HG03060 (cell line): ENCODE measurements at regions not wholly inside any gene's neighbourhood (a gene's known extent, or its start where the extent isn't known, plus 50 kb on each side); places are given as distances from the start of the nearest gene placed in this dataset.
"Not testable (repeated sequence)": the region's sequence is repeated elsewhere in the genome, so short reads cannot be mapped to it uniquely, and the experiment has no call there.

Source experiments
- ATAC-seq: cut with Tn5 transposase; IDR thresholded peaks from one replicate; pipeline ENCODE4 v1.9.1; 2021; ENCODE audit warnings: low read depth, moderate number of reproducible peaks; ENCODE audit not compliant: unreplicated experiment

- ATAC-seq, result not testable (repeated sequence)
These were observed 278.8 kb downstream of the FAM47B start for GRCh38 chrX:35221391-35221790.

DNA sequence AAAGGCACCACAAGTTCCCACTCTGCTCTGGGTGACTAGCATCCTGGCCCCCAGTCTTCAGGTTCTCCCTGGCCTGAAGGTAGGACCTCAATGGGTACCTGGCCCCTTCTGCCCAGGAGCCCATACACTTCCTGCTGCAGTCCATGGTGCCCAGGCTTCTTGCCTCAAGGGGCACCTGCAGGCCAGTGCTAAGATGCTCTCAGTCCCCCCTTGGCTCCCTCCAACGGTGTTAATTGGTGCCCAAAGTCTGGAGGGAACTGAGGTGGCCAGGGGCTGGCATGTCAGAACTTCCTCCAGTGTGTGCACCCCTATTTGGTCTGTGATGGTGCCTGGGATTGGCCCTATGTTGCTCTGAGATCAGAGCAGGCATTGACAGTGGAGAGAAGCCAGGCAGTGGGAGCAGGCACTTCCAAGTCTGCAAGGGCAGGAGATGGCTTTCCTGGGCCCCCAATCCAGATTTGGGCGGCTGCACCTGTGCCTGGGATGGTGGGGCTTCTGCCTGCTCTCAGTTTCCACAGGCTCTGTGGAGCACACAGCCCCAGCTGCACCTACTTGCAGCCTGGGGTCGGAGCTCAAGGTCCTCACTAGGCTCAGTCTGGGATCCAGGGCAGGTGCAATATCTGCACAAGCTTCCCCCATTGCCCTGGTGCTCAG is 301.6 kb downstream of the FAM47B start:
- no peak for ATAC-seq

DNA sequence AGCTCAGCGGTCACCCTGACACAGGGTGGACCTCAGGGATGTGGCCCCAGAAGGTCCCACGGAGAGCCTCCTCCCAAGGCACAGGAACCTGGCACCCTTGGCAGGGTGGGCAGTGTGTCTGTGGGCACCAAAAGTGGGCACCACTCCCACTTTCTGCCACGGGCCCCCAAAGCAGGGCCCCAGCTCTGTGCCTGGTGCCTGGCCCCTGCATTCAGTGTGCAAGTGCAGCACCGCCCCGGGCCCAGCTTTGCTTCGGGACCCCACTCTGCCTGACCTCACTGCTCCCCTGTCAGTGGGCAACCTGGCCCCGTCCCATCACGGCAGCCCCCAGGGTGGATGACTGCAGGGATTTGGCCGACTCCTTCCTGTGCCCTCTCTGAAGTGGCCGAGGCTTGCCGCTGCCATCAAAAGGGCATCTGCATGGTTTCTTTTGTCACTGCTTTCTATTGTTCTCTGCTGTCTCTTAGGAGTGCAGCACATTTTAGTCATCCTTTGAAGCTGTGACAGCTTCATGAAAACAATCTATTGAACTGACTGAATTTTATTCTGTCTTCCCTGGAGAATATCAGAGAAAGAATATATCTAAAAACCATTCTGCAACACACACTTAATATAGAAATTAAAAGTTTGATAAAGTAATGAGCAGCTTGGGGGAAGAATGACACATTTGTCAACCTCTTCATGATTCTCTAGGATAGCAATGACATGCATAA is 302.4 kb downstream of the FAM47B start:
- no peak for ATAC-seq

GRCh38 chrX:35251226-35251625 is 308.6 kb downstream of the FAM47B start:
- ATAC-seq, result no peak

GRCh38 chrX:35276115-35276514 is 333.5 kb downstream of the FAM47B start:
- ATAC-seq, result no peak

DNA sequence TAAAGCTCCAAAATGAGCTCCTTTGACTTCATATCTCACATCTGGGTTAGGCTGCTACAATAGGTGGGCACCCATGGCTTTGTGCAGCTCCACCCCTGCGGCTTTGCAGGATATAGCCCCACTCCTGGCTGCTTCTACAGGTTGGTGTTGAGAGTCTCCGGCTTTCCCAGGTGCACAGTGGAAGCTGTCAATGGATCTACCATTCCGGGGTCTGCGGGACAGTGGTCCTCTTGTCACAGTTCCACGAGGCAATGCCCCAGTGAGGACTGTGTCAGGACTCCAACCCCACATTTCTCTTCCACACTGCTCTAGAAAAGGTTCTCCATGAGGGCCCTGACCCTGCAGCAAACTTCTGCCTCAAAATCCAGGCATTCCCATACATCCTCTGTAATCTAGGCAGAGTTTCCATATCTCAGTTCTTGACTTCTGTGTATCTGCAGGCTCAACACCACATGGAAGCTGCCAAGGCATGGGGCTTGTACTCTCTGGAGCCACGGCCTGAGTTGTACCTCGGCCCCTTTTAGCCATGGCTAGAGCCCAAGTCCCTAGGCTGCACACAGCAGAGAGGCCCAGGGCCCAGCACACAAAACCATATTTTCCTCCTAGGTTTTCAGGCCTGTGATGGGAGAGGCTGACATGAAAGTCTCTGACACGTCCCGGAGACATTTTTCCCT is 342.8 kb downstream of the FAM47B start:
- ATAC-seq, result no peak

DNA sequence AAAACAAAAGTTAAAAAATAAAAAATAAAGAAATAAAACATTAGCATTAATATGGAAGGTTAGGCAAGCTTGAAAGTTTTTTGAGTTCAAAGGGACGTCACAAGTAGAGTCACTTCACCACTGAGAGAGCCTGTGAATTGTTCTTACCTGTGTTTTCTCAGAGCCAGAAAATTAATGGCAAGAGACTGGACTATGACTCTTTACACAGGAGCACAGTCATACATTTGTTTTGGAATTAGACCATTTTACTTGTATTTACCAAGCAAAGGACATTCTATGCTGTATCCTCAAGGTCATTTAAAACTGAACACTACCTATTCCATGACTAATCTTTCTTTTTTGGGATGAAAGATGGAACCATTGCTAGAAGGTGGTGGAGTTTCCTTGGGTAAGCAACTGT is 346.1 kb downstream of the FAM47B start:
- no peak for ATAC-seq

- ATAC-seq, result no peak
These were observed 347.4 kb downstream of the FAM47B start for GRCh38 chrX:35289952-35290351.

- no peak for ATAC-seq
These were observed 348.4 kb downstream of the FAM47B start for GRCh38 chrX:35291013-35291412.

DNA sequence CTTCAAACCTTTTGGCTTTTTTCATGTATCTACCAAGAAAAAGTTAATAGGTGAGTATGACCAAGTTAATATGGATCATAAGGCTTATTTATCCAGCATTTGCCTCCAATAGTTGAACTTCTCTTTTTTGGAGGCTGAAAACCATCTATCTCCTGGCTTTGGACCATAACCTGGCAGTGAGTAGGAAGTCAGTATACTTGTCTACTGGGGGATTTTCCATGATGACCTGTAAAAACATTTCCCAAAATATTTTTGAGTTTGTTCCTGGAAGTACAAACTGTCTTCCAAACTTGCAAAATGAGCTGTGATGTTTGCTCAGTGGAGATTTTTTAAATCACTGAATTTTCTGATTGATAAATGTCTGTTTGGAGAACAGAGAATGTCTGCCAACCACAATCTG is 349.9 kb downstream of the FAM47B start:
- no peak for ATAC-seq

DNA sequence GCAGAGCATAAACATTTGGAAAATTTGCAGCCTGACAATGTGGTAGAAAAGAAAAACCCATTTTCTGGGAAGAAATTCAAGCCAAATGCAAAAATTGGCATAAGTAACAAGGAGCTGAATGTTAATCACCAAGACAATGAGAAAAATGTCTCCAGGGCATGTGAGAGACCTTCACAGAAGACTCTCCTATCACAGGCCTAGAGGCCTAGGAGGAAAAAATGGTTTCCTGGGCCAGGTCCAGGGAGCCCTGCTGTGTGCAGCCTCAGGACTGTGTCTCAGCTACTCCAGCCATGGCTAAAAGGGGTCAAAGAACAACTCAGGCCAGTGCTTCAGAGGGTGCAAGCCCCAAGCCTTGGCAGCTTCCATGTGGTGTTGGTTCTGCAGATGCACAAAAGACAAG is 362.4 kb downstream of the FAM47B start:
- ATAC-seq, result not testable (repeated sequence)

- no peak for ATAC-seq
These were observed 397.2 kb downstream of the FAM47B start for GRCh38 chrX:35339796-35340195.

DNA sequence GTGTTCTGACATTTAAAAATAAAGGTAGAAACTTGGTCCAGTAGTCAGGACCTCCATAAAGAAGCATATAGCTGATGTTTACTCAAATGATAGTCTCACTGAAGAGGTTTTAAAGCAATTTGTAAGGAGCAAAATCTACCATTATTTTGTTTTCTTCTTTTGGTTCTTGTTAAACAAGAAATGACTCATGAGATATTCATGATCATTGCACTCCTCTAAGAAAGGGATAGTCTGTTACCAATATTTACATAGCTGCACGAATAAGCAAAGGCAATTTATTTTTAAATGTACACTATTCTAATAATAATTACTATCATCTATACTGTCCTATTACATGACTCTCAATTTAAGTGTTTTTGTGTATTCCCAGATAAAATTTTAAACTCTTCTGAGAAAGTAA is 397.9 kb downstream of the FAM47B start:
- no peak for ATAC-seq

- ATAC-seq, result no peak
These were observed 408.6 kb downstream of the FAM47B start for GRCh38 chrX:35351212-35351611.

GRCh38 chrX:35351795-35352483 is 409.3 kb downstream of the FAM47B start:
- ATAC-seq, result no peak

DNA sequence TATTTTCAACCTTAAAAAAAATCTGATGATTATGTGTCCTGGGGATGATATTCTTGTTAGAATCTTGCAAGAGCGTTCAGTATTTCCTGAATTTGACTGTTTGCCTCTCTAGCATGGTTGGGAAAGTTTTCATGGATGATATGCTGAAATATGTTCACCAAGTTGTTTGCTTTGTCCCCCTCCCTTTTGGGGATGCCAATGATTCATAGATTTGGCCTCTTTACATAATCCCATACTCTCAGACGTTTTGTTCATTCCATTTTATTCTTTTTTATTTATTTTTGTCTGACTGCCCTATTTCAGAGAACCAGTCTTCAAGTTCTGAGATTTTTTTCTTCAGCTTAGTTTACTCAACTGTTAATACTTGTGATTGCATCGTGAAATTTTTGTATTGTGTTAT is 415.1 kb downstream of the FAM47B start:
- ATAC-seq, result no peak

DNA sequence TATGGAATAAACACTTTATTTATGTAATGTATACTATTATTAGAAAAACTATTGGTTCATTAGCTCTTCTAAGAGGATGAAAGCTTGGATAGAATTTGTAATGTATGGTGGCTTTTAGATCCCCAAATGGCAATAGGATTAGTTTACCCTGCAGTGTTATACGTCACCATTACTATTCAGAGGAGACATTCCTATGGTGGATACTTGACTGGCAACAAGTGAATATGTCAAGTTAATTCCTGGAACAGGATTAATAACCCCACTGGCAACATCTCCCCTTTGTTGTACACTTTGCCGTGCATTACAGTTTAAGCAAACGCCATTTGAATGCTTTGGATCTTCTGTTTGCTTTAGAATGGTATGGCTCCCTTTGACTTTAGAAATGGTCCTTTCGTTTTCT is 420.3 kb downstream of the FAM47B start:
- no peak for ATAC-seq

- no peak for ATAC-seq
These were observed 424.0 kb upstream of the MAGEB16 start for GRCh38 chrX:35374116-35374515.

DNA sequence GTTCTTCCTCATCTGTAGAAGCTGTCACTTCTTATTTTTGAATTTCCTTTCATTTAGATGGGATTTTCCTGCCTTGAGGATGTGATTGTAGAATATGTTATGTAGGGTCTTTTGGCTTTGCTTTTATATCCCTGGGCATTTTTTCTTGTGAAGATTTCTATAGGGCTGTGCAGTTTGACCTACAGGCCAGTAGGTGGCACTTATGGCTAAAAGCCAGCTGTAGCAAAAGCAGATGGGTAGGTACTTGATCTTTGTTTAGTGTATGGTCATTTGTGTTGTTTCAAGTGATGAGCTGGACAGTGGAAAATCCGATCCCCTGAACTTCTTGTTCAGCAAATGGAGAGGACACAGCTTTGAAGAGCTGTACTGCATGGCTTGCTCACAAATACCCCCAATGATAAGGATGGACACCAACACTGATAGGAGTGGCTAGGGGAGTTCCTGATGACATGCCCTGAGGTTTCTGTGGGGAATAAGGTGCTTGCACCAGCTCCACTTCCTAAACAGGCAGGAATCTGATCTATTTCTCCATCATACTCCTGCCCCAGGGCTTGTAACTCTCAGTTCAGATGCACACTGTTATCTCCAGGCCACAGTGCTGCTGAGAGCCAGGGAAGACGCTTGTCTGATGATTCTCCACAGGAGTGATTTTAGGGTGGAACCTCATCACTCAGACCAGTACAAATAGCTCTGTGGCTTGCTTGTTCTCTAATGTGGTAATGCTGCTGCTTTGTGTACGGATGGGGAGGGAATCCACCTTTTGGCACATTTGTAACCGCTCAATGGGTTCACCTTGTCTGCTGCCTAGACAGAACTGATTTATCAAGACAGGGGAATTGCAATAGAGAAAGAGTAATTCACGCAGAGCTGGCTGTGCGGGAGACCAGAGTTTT is 417.1 kb upstream of the MAGEB16 start:
- ATAC-seq, result peak; percentile 77

DNA sequence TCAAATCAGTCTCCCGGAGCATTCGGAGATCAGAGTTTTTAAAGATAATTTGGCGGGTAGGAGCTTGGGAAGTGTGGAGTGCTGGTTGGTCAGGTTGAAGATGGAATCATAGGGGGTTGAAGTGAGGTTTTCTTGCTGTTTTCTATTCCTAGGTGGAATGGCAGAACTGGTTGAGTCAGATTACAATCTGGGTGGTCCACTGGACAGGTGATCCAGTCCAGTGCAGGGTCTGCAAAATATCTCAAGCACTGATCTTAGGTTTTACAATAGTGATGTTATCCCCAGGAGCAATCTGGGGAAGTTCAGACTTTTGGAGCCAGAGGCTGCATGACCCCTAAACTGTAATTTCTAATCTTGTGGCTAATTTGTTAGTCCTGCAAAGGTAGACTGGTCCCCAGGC is 416.4 kb upstream of the MAGEB16 start:
- ATAC-seq, result not testable (repeated sequence)
